ENCODE measurements at regions not wholly inside any gene's neighbourhood (a gene's known extent, or its start where the extent isn't known, plus 50 kb on each side); places are given as distances from the start of the nearest gene placed in this dataset.

DNA sequence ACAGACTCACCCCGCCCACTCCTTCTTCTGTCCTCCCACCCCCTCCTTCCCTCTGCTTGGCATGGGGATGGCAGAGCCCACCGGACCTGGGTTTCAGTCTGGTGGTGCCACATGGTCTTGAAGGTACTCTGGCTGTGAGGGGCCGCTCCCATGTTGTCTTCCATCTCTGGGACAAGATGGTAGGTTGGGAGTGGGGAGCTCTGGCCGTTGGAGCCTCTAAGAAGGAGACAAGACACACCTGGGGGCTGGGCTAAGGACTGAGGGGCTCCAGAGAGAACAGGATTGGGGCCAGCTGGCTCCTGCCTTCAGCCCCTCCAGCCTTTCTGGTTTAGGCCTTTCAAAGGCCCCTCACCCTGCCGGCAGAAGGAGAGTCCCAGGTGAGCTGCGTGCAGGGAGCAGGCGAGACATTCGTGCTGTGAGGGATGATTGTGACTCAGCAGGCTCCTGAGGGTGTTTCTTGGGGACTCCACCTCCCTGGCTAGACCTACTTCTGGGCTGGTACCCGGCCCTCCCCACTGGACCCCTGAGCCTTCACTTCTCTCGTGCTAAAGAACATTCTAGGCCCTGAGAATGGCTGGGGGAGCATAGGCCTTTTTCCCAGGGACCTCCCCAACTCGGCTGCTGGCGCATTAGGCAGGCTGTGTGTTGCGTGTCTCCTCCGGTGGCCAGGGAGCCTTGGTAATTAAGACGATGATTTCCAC, 128.2 kb upstream of the HAAO start:
- no peaks in the 10 kb centered on the region for H3K27me3 ChIP-seq (ENCODE audit: control insufficient read depth, insufficient read depth, low read length)
- H3K27ac ChIP-seq (ENCODE audit: insufficient read depth, low read length) = no peak overlapping the region
- H2AFZ ChIP-seq (ENCODE audit: low read length) = no peak overlapping the region
- H3K9me3 ChIP-seq (ENCODE audit: control insufficient read depth, insufficient read depth, low read depth, low read length) = no peaks in the 10 kb centered on the region
- H4K20me1 ChIP-seq (ENCODE audit: control insufficient read depth, extremely low read depth, insufficient read depth, low read length) = no peaks in the 10 kb centered on the region
- no peaks in the 10 kb centered on the region for H3K36me3 ChIP-seq (ENCODE audit: control insufficient read depth, insufficient read depth, low read length)
- no peak for DNase-seq (ENCODE audit: low read depth in 2 of 2)
- H3K79me2 ChIP-seq (ENCODE audit: control insufficient read depth, insufficient read depth, low read length) = no peaks in the 10 kb centered on the region
- H3K9ac ChIP-seq (ENCODE audit: insufficient read depth, low read length) = no peak overlapping the region
- peaks cover 38% of the 10 kb centered on the region for H3K4me1 ChIP-seq (ENCODE audit: control insufficient read depth, extremely low read depth, insufficient read depth, low read length)
- TF ChIP-seq EZH2 (IDR thresholded peaks at IDR 0.05; ENCODE audit: low read length, missing control alignments) (no peak), CTCF (conservative IDR thresholded peaks at IDR 0.05 in 1 of 2, IDR thresholded peaks at IDR 0.05 in 1 of 2; ENCODE audit: low read depth in 1 of 2, low read length in 2 of 2) (no peak)
- H3K4me2 ChIP-seq (ENCODE audit: extremely low read depth, insufficient read depth, low read length) = no peak overlapping the region
- H3K4me3 ChIP-seq (replicated peaks in 1 of 4; ENCODE audit: control extremely low read depth in 1 of 4, insufficient read depth in 1 of 4, low read depth in 3 of 4, low read length in 4 of 4) = no peak overlapping the region

GRCh38 chr2:42918671-42919318, 126.4 kb upstream of the HAAO start:
- Histone ChIP-seq H3K9me3 (ENCODE audit: control insufficient read depth, insufficient read depth, low read depth, low read length) (no peaks in the 10 kb centered on the region), H4K20me1 (ENCODE audit: control insufficient read depth, extremely low read depth, insufficient read depth, low read length) (no peaks in the 10 kb centered on the region), H3K27ac (ENCODE audit: insufficient read depth, low read length) (no peak overlapping the region), H3K4me1 (ENCODE audit: control insufficient read depth, extremely low read depth, insufficient read depth, low read length) (peaks cover 22% of the 10 kb centered on the region), H3K4me2 (ENCODE audit: extremely low read depth, insufficient read depth, low read length) (no peak overlapping the region), H3K4me3 (replicated peaks in 1 of 4; ENCODE audit: control extremely low read depth in 1 of 4, insufficient read depth in 1 of 4, low read depth in 3 of 4, low read length in 4 of 4) (no peak overlapping the region), H3K36me3 (ENCODE audit: control insufficient read depth, insufficient read depth, low read length) (no peaks in the 10 kb centered on the region), H3K9ac (ENCODE audit: insufficient read depth, low read length) (no peak overlapping the region), H3K27me3 (ENCODE audit: control insufficient read depth, insufficient read depth, low read length) (no peaks in the 10 kb centered on the region), H3K79me2 (ENCODE audit: control insufficient read depth, insufficient read depth, low read length) (no peaks in the 10 kb centered on the region), H2AFZ (ENCODE audit: low read length) (no peak overlapping the region)
- TF ChIP-seq EZH2 (IDR thresholded peaks at IDR 0.05; ENCODE audit: low read length, missing control alignments) (no peak), CTCF (conservative IDR thresholded peaks at IDR 0.05 in 1 of 2, IDR thresholded peaks at IDR 0.05 in 1 of 2; ENCODE audit: low read depth in 1 of 2, low read length in 2 of 2) (no peak)
- no peak for DNase-seq (ENCODE audit: low read depth in 2 of 2)

DNA sequence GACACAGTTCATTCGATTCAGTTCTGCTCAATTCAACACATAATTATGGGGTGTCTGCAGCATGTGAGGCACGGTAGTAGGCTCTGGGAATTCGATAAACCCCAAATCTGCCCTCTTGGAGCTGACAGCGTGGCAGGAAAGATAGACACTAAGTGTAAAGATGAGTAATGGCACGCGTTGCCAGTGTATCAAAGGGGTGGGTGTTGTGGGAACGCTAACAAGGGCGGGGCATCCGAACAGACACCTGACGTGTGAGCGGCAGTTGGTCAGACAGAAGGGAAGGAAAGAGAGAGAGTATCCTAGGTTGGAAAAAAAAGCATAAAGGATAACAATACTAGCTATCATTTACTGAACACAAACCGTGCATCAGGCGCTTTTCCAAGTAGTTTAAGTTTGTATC, 125.7 kb upstream of the HAAO start:
- no peak overlapping the region for H3K27ac ChIP-seq (ENCODE audit: insufficient read depth, low read length)
- no peak overlapping the region for H2AFZ ChIP-seq (ENCODE audit: low read length)
- DNase-seq (ENCODE audit: low read depth in 2 of 2) = no peak
- TF ChIP-seq CTCF (conservative IDR thresholded peaks at IDR 0.05 in 1 of 2, IDR thresholded peaks at IDR 0.05 in 1 of 2; ENCODE audit: low read depth in 1 of 2, low read length in 2 of 2) = no peak
- TF ChIP-seq EZH2 (IDR thresholded peaks at IDR 0.05; ENCODE audit: low read length, missing control alignments) = no peak
- no peak overlapping the region for H3K4me2 ChIP-seq (ENCODE audit: extremely low read depth, insufficient read depth, low read length)
- H3K36me3 ChIP-seq (ENCODE audit: control insufficient read depth, insufficient read depth, low read length) = no peaks in the 10 kb centered on the region
- no peak overlapping the region for H3K4me3 ChIP-seq (replicated peaks in 1 of 4; ENCODE audit: control extremely low read depth in 1 of 4, insufficient read depth in 1 of 4, low read depth in 3 of 4, low read length in 4 of 4)
- no peak overlapping the region for H3K9ac ChIP-seq (ENCODE audit: insufficient read depth, low read length)
- H3K27me3 ChIP-seq (ENCODE audit: control insufficient read depth, insufficient read depth, low read length) = no peaks in the 10 kb centered on the region
- H3K79me2 ChIP-seq (ENCODE audit: control insufficient read depth, insufficient read depth, low read length) = no peaks in the 10 kb centered on the region
- peaks cover 15% of the 10 kb centered on the region for H3K4me1 ChIP-seq (ENCODE audit: control insufficient read depth, extremely low read depth, insufficient read depth, low read length)
- H4K20me1 ChIP-seq (ENCODE audit: control insufficient read depth, extremely low read depth, insufficient read depth, low read length) = no peaks in the 10 kb centered on the region
- no peaks in the 10 kb centered on the region for H3K9me3 ChIP-seq (ENCODE audit: control insufficient read depth, insufficient read depth, low read depth, low read length)

Data from fibroblast of lung (primary cell).